ENCODE measurements at regions not wholly inside any gene's neighbourhood (a gene's known extent, or its start where the extent isn't known, plus 50 kb on each side); places are given as distances from the start of the nearest gene placed in this dataset.
"Not testable (repeated sequence)": the region's sequence is repeated elsewhere in the genome, so short reads cannot be mapped to it uniquely, and the experiment has no call there.

- no peak for DNase-seq
- H3K4me3 Mint-ChIP-seq = no peak overlapping the region
- ATAC-seq = no peak
- peaks cover 18% of the 10 kb centered on the region for H3K9me3 Mint-ChIP-seq (ENCODE audit: low read depth)
- no peaks in the 10 kb centered on the region for H3K4me1 Mint-ChIP-seq
- no peaks in the 10 kb centered on the region for H3K27me3 Mint-ChIP-seq
- H3K36me3 Mint-ChIP-seq = no peaks in the 10 kb centered on the region
- no peak overlapping the region for H3K27ac Mint-ChIP-seq
- CTCF ChIA-PET = no interaction called here
These were observed 1092.8 kb upstream of the SEL1L start for GRCh38 chr14:82626156-82627066.

- Mint-ChIP-seq H3K27me3 (no peaks in the 10 kb centered on the region), H3K4me1 (no peaks in the 10 kb centered on the region), H3K27ac (no peak overlapping the region), H3K4me3 (no peak overlapping the region), H3K36me3 (no peaks in the 10 kb centered on the region), H3K9me3 (ENCODE audit: low read depth) (peaks cover 8% of the 10 kb centered on the region)
- CTCF ChIA-PET = no interaction called here
- no peak for DNase-seq
- ATAC-seq = no peak
These were observed 1102.3 kb upstream of the SEL1L start for GRCh38 chr14:82635915-82636314.

GRCh38 chr14:82636426-82636825 lies 1102.8 kb upstream of the SEL1L start:
- H3K36me3 Mint-ChIP-seq = no peaks in the 10 kb centered on the region
- no peak overlapping the region for H3K4me3 Mint-ChIP-seq
- ATAC-seq (no peak), DNase-seq (no peak)
- H3K4me1 Mint-ChIP-seq = no peaks in the 10 kb centered on the region
- H3K9me3 Mint-ChIP-seq (ENCODE audit: low read depth) = peaks cover 8% of the 10 kb centered on the region
- H3K27ac Mint-ChIP-seq = no peak overlapping the region
- CTCF ChIA-PET = no interaction called here
- no peaks in the 10 kb centered on the region for H3K27me3 Mint-ChIP-seq

- CTCF ChIA-PET = no interaction called here
These were observed 1107.4 kb upstream of the SEL1L start for GRCh38 chr14:82641050-82641540.

GRCh38 chr14:82642425-82642824 lies 1108.8 kb upstream of the SEL1L start:
- CTCF ChIA-PET = no interaction called here
- no peak for ATAC-seq
- Mint-ChIP-seq H3K36me3 (no peaks in the 10 kb centered on the region), H3K27me3 (no peaks in the 10 kb centered on the region), H3K27ac (no peak overlapping the region), H3K4me1 (no peaks in the 10 kb centered on the region), H3K4me3 (peak overlapping the region; percentile 50), H3K9me3 (ENCODE audit: low read depth) (peaks cover 9% of the 10 kb centered on the region)
- DNase-seq = peak; percentile 41

More at GRCh38 chr14:82641050-82641540, 1107.4 kb upstream of the SEL1L start:
- Mint-ChIP-seq H3K36me3 (no peaks in the 10 kb centered on the region), H3K9me3 (ENCODE audit: low read depth) (peaks cover 9% of the 10 kb centered on the region), H3K27me3 (no peaks in the 10 kb centered on the region), H3K27ac (no peak overlapping the region), H3K4me1 (no peaks in the 10 kb centered on the region), H3K4me3 (no peak overlapping the region)
- DNase-seq (no peak), ATAC-seq (no peak)

- CTCF ChIA-PET = no interaction called here
- H3K27me3 Mint-ChIP-seq = no peaks in the 10 kb centered on the region
- H3K9me3 Mint-ChIP-seq (ENCODE audit: low read depth) = peaks cover 10% of the 10 kb centered on the region
These were observed 1113.6 kb upstream of the SEL1L start for GRCh38 chr14:82647088-82647810.

GRCh38 chr14:82655770-82656169 lies 1122.1 kb upstream of the SEL1L start:
- ATAC-seq = no peak
- H3K36me3 Mint-ChIP-seq = no peaks in the 10 kb centered on the region
- H3K27ac Mint-ChIP-seq = no peak overlapping the region
- no peak overlapping the region for H3K4me3 Mint-ChIP-seq
- H3K9me3 Mint-ChIP-seq (ENCODE audit: low read depth) = peaks cover 7% of the 10 kb centered on the region
- CTCF ChIA-PET = no interaction called here
- H3K27me3 Mint-ChIP-seq = no peaks in the 10 kb centered on the region
- H3K4me1 Mint-ChIP-seq = no peaks in the 10 kb centered on the region
- no peak for DNase-seq

More at GRCh38 chr14:82647088-82647810, 1113.6 kb upstream of the SEL1L start:
- no peaks in the 10 kb centered on the region for H3K36me3 Mint-ChIP-seq
- H3K4me1 Mint-ChIP-seq = no peaks in the 10 kb centered on the region
- H3K4me3 Mint-ChIP-seq = no peak overlapping the region
- H3K27ac Mint-ChIP-seq = no peak overlapping the region
- ATAC-seq (no peak), DNase-seq (no peak)

GRCh38 chr14:82657186-82657675 lies 1123.6 kb upstream of the SEL1L start:
- Mint-ChIP-seq H3K36me3 (no peaks in the 10 kb centered on the region), H3K27ac (no peak overlapping the region), H3K4me1 (no peaks in the 10 kb centered on the region), H3K9me3 (ENCODE audit: low read depth) (peaks cover 5% of the 10 kb centered on the region), H3K27me3 (no peaks in the 10 kb centered on the region), H3K4me3 (no peak overlapping the region)
- ATAC-seq = no peak
- CTCF ChIA-PET = no interaction called here
- no peak for DNase-seq

- ATAC-seq = no peak
These were observed 1127.6 kb upstream of the SEL1L start for GRCh38 chr14:82661258-82661657.

GRCh38 chr14:82667006-82667405 lies 1133.4 kb upstream of the SEL1L start:
- peaks cover 8% of the 10 kb centered on the region for H3K9me3 Mint-ChIP-seq (ENCODE audit: low read depth)
- CTCF ChIA-PET = no interaction called here
- ATAC-seq (no peak), DNase-seq (no peak)
- H3K4me1 Mint-ChIP-seq = no peaks in the 10 kb centered on the region
- no peaks in the 10 kb centered on the region for H3K36me3 Mint-ChIP-seq
- no peak overlapping the region for H3K27ac Mint-ChIP-seq
- no peak overlapping the region for H3K4me3 Mint-ChIP-seq
- no peaks in the 10 kb centered on the region for H3K27me3 Mint-ChIP-seq

More at GRCh38 chr14:82661258-82661657, 1127.6 kb upstream of the SEL1L start:
- H3K27me3 Mint-ChIP-seq = no peaks in the 10 kb centered on the region
- no peaks in the 10 kb centered on the region for H3K36me3 Mint-ChIP-seq
- CTCF ChIA-PET = no interaction called here
- H3K4me1 Mint-ChIP-seq = no peaks in the 10 kb centered on the region
- no peak for DNase-seq
- peaks cover 10% of the 10 kb centered on the region for H3K9me3 Mint-ChIP-seq (ENCODE audit: low read depth)
- no peak overlapping the region for H3K27ac Mint-ChIP-seq
- no peak overlapping the region for H3K4me3 Mint-ChIP-seq

- Mint-ChIP-seq H3K36me3 (no peaks in the 10 kb centered on the region), H3K4me1 (no peaks in the 10 kb centered on the region), H3K27me3 (no peaks in the 10 kb centered on the region), H3K4me3 (no peak overlapping the region), H3K27ac (no peak overlapping the region), H3K9me3 (ENCODE audit: low read depth) (peaks cover 8% of the 10 kb centered on the region)
- CTCF ChIA-PET = no interaction called here
- no peak for ATAC-seq
- no peak for DNase-seq
These were observed 1133.8 kb upstream of the SEL1L start for GRCh38 chr14:82667501-82667900.

GRCh38 chr14:82676403-82676802 lies 1142.8 kb upstream of the SEL1L start:
- no peaks in the 10 kb centered on the region for H3K36me3 Mint-ChIP-seq
- H3K9me3 Mint-ChIP-seq (ENCODE audit: low read depth) = peaks cover 4% of the 10 kb centered on the region
- H3K27me3 Mint-ChIP-seq = no peaks in the 10 kb centered on the region
- no peak for ATAC-seq
- no peak overlapping the region for H3K27ac Mint-ChIP-seq
- no peak overlapping the region for H3K4me3 Mint-ChIP-seq
- no peak for DNase-seq
- H3K4me1 Mint-ChIP-seq = no peaks in the 10 kb centered on the region
- CTCF ChIA-PET = no interaction called here

- Mint-ChIP-seq H3K4me1 (no peaks in the 10 kb centered on the region), H3K27me3 (no peaks in the 10 kb centered on the region), H3K4me3 (no peak overlapping the region), H3K9me3 (ENCODE audit: low read depth) (peaks cover 9% of the 10 kb centered on the region), H3K27ac (no peak overlapping the region), H3K36me3 (no peaks in the 10 kb centered on the region)
- CTCF ChIA-PET = no interaction called here
- no peak for DNase-seq
- ATAC-seq = no peak
These were observed 1156.3 kb upstream of the SEL1L start for GRCh38 chr14:82689948-82690347.

- not testable (repeated sequence) for H3K4me1 Mint-ChIP-seq; ATAC-seq; H3K36me3 Mint-ChIP-seq; H3K27ac Mint-ChIP-seq; H3K4me3 Mint-ChIP-seq; DNase-seq; H3K27me3 Mint-ChIP-seq; H3K9me3 Mint-ChIP-seq (ENCODE audit: low read depth)
- CTCF ChIA-PET = interaction anchor here (0.7 kb wide), 1 partner anchor 711 kb away, joined by 3 read pairs; no protein-coding TSS in a partner anchor
These were observed 1157.5 kb upstream of the SEL1L start for GRCh38 chr14:82691191-82691590.

Measured in activated CD8-positive, alpha-beta memory T cell treated with anti-CD3 and anti-CD28 coated beads, Interleukin-2, amount 10 ng/mL, durations not matched to agents 7 days and 5 days (primary cell).